ENCODE measurements at regions not wholly inside any gene's neighbourhood (a gene's known extent, or its start where the extent isn't known, plus 50 kb on each side); places are given as distances from the start of the nearest gene placed in this dataset.

DNA sequence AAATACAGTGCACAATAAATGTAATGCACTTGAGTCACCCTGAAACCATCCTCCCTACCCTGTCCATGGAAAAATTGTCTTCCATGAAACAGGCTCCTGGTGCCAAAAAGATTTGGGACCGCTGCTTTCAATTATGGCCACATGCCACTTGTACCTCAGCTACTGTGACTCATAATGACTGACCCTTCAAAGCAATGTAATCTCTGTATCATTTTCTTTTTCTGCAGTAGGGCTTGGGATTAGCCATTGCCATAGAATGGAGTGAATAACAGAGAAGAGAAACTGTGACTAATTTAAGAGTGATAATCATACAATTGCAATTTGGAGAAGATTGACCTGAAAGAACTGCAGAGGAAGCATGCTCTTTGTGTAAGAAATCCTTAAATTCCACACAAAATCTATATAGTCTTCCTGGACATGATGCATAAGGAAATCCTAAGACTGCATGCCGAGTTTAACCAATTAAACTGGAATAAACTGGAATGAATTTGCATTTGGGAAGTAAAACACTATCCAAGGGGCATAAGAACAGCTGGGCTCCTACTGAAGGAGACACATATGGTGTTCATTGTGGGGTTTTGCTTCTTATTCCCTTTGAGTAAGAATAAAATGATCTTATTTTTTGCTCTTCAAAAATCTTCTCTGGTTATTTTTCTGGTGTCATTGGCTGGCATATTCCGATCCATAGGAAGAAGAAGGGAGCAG lies 59.5 kb upstream of the SLC7A1 start:
- no peak for DNase-seq

DNA sequence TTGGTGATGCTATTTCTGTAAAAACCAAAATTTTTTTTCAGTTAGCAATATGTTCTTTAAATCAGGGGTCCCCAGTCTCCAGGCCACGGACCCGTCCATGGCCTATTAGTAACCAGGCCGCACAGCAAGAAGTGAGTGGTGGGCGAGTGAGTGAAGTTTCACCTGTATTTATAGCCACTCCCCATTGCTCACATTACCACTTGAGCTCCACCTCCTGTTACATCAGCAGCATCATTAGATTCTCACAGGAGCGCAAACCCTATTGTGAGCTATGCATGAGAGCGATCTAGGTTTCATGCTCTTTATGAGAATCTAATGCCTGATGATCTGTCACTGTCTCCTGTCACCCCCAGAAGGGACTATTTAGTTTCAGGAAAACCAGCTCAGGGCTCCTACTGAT lies 58.9 kb upstream of the SLC7A1 start:
- no peak for DNase-seq

DNA sequence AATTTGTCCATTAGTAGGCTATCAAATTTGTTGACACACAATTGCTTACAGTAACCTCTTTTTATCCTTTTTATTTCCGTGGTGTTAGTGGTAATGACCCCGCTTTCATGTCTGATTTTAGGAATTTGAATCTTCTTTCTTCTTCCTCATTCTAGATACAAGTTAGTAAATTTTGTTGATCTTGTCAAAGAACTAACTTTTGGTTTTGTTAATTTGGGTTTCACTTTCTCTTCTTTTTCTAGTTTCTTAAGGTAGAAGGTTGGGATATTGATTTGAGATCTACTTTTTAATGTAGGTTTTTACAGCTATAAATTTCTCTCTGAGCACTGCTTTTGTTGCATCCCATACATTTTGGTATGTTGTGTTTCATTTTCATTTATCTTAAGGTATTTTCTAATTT lies 53.3 kb upstream of the SLC7A1 start:
- no peak for DNase-seq

All from NCI-H187 (cell line).